Activated T-helper 9 cell treated with anti-CD3 and anti-CD28 coated beads, Interleukin-2, amount 50 U/mL, for 16 hours (primary cell): ENCODE measurements at regions not wholly inside any gene's neighbourhood (a gene's known extent, or its start where the extent isn't known, plus 50 kb on each side); places are given as distances from the start of the nearest gene placed in this dataset.
"Not testable (repeated sequence)": the region's sequence is repeated elsewhere in the genome, so short reads cannot be mapped to it uniquely, and the experiment has no call there.

ENCODE experiments used
- DNase-seq: peaks from one replicate; pipeline ENCODE4 v3.0.0-alpha.2; 2020; ENCODE audit warnings: low read depth

DNA sequence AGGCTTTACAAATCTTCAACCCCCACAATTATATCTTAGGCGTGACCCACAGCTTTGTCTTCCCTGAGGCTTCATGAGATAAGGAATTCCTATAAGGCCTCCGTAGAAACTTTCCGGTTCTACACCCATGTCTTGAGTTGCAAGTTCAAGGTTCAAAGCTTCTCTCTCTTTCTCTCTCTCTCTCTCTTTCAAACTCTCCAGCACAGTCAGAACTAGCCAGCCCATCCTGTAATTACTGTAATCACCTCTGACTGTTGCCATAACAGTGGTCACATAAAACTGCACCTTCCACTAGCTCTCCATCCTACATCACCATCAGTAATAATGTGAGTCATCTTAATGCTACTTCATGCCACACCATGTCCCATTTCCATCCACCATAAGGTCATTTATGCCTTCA, 90.0 kb upstream of the NFASC start:
- DNase-seq = no peak

DNA sequence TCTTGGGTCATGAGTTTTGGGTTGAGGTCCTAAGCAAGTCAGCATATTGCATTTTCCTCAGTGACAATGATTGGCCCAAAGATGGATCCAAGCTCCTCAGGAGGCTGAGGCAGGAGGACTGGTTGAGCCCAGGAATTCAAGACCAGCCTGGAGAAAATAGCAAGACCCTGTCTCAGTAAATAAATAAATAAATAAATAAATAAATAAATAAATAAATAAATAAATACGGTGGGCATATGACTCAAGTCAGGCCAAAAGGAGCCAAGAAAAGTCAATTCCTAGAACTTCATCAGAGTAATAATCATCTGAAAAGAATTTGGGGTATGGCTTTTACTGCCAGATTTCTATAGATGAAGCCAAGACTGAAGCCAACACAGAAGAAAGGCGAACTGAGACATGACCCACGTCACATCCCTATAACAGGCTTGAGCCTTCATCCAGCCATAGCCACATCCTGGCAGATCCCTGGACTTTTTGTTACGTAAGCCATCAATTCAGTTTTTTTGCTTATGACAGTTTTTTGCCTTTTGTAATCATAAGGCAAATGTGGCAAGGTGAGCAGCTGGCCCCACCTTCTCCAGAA, 88.5 kb upstream of the NFASC start:
- no peak for DNase-seq

DNA sequence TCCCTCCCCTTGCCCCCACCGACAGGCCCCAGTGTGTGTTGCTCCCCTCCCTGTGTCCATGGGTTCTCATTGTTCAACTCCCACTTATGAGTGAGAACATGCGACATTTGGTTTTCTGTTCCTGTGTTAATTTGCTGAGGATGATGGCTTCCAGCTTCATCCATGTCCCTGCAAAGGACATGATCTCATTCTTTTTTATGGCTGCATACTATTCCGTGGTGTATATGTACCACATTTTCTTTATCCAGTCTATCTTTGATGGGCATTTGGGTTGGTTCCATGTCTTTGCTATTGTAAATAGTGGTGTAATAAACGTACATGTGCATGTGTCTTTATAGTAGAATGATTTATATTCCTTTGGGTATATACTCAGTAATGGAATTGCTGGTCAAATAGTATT, 85.6 kb upstream of the NFASC start:
- not testable (repeated sequence) for DNase-seq

DNA sequence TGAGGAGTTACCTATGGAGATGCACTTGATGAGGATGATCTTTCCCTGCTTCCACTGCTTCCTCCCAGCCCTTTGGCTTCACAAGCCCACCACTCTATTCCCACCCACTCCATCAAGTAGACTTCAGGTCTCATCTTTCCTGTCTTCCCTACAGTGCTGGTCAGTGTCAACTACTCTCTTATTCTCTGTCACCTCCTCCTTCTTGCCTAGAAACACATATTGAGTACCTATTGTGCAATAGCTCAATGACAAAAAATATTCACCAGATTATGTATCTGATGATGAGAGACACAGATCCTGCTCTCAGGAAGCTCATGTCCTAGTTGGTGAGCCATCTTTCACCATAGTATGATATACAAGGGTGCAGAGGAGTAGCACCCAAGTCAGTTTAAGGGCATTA, 82.2 kb upstream of the NFASC start:
- no peak for DNase-seq

DNA sequence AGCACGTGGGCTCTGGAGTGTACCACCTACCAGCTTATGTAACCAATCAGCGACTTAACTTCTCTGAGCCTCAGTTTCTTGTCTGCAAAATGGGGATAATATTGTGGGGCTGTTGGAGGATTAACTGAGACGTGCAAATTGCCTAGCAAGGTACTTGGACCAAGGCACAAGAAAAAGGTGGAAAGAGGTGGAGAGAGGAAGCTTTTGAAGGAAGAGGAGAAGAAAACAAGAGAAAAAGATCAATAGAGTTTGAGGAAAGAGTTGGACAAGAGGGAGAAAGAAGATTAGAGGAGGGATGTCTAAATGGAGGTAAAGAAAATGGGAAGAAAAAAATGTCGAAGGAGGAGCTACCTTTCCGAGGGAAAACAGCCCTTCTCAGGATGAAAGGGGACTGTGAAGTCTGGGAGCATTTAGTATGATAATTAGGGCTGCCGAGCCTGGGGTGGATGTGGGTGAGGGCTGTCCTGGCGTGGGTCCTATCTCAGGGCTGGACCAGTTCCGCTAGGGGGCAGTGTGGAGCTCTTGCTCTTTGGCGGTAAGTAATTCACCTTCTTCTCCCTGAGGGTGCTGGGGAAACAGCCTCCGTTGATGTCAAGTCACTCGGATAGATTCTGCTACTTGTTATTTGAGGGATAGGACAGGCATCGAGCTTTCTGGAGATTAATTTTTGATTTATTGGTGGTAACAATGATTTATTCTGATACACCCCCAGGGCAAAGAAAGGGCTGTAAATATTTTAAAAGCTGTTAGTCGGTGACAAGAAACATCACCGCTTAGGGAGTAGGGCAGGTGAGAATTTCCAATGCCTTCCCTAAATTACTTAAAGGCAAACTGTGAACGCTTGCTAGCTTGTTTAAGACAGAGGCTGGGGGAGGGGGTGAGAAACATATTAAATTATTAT, 79.0 kb upstream of the NFASC start:
- peak; percentile 68 for DNase-seq

DNA sequence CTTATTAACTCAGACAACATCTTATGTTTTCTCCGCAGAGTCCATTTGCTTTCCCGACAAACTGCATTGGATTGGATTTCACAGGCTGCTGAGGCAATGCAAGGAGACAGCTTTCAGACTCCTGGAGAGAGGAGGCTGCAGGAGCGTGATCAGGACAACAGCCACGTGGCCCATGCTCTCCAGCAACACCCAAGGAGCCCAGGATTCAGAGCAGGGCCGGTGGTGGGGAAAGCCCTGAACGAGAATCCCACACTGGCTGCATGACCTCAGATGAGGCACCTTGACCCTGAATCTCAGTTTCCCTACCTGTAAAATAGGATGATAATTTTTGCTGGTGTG, 78.3 kb upstream of the NFASC start:
- no peak for DNase-seq

DNA sequence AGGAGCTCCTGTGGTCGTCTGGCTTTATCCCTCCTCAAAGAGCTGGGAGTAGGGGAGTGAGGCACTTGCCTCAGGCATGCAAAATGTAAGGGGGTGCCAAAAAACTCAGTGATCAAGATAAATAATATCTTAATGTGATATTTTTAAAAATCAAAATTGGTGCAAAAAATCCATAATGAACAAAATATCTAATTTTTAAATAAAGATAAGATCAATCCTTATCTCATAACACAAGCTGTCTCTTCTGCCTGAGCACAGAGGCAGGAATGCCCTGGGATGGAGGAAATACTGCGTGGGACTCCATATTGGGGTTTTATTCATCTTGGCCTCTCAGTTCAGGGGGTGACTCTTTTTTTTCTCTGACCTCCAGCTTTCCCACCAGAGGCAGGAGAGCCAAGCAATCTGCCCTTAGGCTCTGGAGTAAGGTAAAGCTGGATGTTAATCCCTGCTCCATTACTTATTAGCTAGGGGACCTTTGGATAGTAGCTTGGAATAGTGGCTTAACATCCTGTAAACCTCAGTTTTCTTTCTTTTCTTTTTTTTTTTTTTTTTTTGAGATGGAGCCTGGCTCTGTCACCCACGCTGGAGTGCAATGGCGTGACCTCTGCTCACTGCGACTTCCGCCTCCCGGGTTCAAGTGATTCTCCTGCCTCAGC, 77.3 kb upstream of the NFASC start:
- DNase-seq = no peak

DNA sequence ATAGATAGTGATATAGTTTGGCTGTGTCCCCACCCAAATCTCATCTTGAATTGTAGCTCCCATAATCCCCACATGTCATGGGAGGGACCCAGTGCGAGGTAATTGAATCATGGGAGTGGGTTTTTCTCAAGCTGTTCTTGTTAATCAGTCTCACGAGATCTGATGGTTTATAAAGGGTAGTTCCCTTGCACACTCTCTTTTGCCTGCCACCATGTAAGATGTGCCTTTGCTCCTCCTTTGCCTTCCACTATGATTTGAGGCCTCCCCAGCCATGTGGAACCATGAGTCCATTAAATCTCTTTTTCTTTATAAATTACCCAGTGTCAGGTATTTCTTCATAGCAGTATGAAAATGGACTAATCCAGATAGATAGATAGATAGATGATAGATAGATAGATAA, 73.8 kb upstream of the NFASC start:
- DNase-seq = not testable (repeated sequence)

DNA sequence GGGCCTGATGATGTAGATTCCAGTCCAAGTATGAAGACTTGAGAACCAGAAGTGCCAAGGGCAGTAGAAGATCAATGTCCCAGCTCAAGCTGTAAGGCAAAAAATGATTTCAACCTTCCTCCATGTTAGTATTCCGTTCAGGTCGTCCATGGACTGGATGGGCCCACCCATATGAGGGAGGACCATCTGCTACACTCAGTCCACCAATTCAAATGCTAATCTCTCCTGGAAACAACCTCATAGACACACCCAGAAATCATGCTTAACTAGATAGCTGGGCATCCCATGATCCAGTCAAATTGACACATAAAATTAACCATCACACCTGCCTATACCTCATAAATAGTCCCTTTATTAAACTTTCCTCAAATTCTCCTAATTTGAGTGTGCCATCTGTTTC, 73.3 kb upstream of the NFASC start:
- DNase-seq = no peak

DNA sequence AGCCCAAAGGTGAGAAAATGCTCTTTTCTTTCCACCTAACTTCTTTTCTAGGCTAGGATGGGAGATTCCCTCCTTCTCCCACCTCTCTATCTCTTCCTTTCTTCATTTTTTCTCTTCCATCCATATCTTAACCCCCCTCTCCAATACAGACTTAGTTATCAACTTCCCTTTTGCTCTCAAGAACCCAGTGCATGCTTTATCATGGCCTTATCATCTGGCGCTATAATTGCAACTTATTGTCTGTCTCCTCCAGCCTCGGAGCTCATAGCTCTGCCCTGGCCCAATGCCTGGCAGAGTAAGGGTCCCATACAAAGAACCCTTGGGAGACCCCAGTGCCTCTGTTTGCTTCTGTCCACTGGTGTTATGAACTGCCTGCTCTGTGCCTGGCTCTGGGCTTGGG, 71.0 kb upstream of the NFASC start:
- no peak for DNase-seq

DNA sequence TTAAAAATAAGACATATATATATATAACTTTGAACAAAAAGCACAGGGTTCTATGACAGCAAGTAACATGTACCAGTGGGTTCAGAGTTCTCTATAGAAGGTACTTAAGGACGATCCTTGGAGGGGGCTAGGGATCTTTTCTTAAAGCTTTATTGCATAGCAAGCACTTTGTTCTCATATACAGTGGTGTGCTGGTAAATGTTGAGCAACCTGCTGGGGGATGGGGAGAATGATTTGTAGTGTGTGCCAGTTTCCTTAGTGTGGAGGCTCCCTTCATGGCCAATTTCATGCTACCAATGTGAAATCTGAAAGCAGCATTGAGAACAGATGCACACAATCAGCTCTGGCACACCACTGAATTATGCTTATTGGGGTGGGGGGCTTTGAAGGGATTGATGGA, 69.5 kb upstream of the NFASC start:
- DNase-seq = no peak

DNA sequence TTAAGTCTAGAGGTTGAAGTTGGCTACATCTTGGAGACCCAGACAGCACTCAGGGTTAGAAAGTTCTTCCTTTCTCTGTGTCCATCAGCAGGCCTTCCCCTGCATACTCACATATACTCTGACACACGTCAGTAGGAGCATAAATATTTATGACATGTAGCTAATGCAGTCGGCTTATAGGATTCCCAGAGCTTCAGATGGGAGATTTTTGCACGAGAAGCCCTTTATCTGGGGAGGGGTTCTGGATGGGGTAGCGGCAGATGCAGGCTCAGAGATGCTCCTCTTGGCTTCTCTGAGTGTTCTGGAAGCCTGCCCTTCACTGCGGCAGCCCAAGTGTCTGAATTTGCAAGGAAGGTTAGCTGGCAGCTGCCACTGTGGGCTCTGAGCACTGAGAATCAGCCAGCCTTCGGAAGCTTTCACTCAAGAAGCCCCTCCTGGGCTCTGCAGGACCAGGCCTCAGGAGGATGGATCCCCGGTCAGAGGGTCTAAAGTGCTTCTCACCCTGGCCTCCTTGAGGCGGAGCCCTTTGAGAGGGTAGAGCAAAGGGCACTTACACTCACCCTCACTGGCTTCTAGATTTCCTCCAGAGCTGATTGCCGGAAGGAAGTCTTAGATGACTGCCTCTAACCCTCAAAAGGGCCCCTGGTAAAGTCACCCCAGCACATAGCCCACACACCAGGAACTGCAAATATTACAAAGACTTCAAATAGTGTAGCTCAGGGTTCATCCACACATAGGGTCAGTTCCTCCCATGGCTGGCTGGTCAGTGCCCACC, 68.1 kb upstream of the NFASC start:
- DNase-seq = no peak

DNA sequence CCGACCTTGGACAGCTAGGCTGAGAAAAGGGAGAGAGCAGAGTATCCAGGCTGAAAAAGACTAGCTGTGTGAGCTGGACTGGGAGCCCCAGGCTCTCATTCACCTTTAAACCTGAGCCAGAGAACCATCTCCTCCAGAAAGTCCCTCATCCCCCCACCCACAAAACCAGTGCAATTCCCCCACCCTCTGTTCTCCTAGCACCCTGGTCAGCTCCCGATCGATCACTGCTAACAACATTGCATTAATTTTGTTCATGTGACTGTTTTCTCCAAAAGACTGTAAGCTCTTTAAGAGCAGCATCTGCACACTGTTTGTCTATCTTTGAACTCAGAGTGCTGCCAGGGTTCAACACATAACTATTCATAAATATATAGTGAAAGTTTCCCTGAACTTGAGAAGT, 67.1 kb upstream of the NFASC start:
- no peak for DNase-seq

DNA sequence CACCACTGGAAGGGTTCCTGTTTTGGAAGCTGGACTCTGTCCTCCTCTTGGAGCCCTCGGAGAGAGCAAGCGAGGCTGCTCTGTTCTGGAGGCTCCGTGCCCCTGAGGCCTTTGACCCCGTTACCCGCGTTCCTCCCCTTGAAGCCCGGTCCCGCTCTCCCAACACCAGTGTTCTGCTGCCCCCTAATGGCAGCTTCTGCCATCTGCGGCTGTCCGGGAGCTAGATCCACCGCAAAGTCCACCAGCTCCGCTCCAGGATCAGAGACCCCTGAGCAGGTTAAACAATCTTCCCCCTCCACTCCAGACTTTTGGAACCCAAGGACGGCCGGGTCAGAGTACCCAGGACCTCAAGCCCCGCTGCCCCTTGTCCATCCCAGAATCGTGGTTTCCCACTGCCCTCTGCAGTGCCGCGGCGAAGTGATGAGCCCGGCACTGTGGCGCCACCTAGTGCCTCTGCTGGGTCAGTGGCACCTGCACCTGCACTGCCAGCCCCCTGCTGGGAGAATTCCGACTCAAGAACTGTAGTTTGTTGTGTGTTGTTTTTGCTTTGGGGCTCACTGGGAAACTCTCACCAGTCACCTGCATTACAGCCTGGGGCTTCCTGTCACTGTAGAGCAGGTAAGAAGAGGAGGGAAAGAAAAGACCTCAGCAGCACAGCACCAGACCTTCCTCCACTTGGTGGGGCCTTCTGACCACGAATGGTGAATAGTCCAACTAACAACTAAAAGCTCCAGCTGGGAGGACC, 63.5 kb upstream of the NFASC start:
- DNase-seq = peak; percentile 67

DNA sequence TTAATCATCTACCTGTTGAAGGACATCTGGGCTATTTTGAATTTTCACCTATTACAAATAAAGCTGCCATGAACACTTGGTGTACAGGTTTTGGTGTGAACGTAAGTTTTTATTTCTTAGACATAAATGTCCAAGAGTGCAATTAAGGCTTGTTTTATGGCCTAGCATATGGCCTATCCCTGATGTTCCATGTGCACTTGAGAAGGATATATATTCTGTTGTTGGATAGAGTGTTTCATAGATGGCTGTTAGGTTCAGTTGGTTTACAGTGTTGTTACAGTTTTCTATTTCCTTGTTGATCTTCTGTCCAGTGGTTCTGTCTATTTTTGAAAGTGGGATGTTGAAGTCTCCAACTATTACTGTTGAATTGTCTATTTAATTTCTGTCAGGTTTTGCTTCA, 61.2 kb upstream of the NFASC start:
- DNase-seq = no peak

DNA sequence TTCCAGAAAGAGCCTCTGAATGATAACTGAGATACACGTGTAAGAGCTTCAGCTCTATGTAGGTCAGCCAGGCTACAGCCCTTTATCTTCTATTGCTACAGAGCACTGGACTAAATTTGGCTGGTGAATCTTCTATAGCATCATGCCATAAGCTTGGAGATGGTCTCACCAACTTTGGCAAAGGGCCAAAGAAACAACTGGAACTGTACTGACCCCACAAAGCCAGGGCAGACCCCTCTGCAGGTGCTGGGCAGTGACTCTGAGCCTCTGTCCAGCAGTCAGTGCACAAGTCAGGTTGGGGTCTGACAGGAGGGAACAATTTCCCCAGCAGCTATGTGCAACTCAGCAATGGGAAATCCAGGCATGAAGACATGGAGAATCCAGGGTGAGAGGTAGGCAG, 57.8 kb upstream of the NFASC start:
- DNase-seq = no peak

DNA sequence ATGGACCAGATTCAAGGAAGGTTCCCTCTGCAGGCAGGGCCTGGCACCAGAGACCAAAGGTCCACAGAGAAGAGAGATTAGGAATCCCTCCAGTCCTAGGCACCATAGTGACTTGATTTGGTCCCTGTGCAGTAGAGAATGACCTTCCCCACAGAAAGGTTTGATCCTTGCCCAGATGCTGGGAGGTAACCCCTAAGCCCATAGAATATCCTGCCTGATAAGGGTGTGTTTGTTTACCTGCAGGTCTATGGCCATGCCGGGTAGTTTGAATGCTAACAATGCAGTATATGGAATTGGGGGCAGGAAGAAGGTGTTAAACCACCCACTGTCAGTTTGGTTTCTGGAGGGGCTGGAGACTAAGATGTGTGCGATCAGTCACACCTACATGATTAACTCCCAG, 57.1 kb upstream of the NFASC start:
- no peak for DNase-seq

DNA sequence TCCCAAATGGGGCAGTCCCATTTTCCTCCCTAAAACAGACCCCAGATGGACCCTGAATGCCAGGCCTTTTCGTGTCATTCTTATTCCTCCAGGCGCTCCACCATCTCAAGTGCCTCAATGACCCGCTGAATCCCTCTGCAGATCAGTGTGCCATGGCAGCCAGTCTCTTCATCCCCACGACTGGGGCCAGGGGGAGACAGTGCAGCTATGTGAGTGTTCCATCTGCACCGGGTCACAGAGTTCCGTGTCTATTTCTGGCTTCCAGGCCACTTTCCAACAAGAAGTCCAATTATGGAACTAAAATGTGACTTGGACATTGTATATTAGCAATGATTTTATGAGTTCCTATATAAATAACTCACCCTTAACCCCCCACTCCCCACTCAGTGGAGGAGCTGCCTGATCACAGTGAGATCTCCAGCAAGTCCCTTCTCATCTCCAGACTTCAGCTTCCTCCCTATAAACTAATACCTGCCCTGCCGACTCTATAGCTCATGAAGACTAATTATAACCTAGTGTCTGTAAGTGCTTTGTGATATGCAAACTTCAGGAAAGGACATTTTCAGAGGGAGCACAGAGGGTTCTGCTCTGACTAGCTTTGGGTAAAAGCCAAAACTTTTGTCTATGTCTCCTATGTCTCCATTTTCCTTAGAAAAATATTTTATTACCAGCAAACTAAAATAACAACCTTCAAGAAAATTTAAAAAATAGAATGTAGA, 56.3 kb upstream of the NFASC start:
- no peak for DNase-seq

DNA sequence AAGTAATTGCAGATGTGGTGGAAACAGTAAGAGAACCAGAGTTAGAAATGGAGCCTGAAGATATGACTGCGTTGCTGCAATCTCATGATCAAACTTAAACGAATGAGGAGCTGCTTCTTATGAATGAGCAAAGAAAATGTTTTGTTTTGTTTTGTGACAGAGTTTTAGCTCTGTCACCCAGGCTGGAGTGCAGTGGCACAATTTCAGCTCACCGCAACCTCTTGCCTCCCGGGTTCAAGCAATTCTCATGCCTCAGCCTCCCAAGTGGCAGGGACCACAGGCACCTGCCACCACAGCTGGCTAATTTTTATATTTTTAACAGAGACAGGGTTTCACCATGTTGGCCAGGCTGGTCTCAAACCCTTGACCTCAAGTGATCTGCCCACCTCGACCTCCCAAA, 53.3 kb upstream of the NFASC start:
- DNase-seq = no peak

DNA sequence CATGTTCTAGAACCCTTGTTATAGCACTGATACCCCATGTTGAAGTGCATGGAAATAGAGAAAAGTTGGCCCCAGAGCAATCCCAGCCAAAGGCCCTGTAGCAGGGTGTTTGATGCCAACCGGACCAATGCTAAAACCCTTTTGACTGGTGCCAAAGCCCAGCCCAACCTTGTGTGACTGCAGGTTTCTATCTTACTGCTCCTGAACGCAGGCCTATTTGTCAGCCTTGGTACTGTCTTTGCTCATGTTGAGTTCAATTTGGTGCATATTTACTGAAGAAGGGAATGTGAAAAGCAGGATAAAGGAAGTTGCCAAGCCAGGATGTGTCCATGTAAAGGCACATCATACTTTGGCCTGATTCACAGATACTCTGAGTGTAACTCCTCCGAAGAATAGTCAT, 51.7 kb upstream of the NFASC start:
- DNase-seq = no peak

DNA sequence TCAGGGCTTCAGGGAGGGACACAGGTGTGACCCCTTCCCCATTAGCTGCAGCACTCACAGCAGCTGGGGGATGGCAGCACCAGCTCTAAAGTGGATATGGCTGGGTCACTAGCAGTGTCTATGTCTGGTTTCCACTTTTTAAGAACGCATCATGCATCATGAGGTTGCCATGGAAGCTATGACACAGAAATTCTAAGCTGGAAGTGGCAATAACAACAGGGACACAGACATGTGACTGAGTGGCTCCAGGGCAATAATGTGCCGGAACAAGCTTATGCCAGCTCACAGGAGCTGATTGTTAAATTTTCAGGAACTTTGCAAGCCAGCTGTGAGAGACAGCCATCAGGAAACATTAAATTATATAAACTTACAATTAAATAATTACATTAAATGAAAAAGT, 51.2 kb upstream of the NFASC start:
- no peak for DNase-seq
